ENCODE measurements at regions not wholly inside any gene's neighbourhood (a gene's known extent, or its start where the extent isn't known, plus 50 kb on each side); places are given as distances from the start of the nearest gene placed in this dataset.

DNA sequence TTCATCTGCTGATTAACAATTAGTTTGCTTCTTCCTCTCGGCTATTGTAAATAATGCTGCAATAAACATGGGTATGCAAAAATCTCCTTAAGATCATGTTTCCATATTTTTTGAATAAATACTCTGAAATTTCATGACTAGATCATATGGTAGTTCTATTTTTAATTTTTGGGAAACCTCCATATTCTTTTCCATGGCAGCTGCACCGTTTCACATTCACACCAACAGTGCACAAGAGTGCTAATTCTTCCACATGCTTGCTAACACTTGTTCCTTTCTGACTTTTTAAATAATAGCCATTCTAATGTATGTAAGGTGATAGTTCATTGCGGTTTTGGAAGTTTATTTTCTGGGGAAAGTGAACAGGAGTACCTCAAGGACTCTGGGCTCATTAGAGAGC lies 52.6 kb upstream of the TACR1 start:
- DNase-seq, result no peak
- no peaks in the 10 kb centered on the region for H3K36me3 Mint-ChIP-seq (ENCODE audit: insufficient read depth, unreplicated experiment)
- no peak for TF ChIP-seq CTCF (IDR thresholded peaks at IDR 0.05; ENCODE audit: unreplicated experiment)
- intact Hi-C loops (cut with micrococcal nuclease; ENCODE audit: unreplicated experiment), result no loop called here
- no peaks in the 10 kb centered on the region for H3K27me3 Mint-ChIP-seq (ENCODE audit: unreplicated experiment)
- no peaks in the 10 kb centered on the region for H3K4me1 Mint-ChIP-seq (ENCODE audit: low read depth, unreplicated experiment)
- no TSS peak for BruUV-seq (replicated peaks)
- H3K27ac Mint-ChIP-seq (ENCODE audit: unreplicated experiment), result no peak overlapping the region
- H3K4me3 Mint-ChIP-seq (ENCODE audit: low read depth, unreplicated experiment), result no peak overlapping the region
- no peaks in the 10 kb centered on the region for H3K9me3 Mint-ChIP-seq (ENCODE audit: low read depth, unreplicated experiment)
- CTCF ChIA-PET, result no interaction called here

Data from Calu3 (cell line).